ENCODE measurements at regions not wholly inside any gene's neighbourhood (a gene's known extent, or its start where the extent isn't known, plus 50 kb on each side); places are given as distances from the start of the nearest gene placed in this dataset.
"Not testable (repeated sequence)": the region's sequence is repeated elsewhere in the genome, so short reads cannot be mapped to it uniquely, and the experiment has no call there.

DNA sequence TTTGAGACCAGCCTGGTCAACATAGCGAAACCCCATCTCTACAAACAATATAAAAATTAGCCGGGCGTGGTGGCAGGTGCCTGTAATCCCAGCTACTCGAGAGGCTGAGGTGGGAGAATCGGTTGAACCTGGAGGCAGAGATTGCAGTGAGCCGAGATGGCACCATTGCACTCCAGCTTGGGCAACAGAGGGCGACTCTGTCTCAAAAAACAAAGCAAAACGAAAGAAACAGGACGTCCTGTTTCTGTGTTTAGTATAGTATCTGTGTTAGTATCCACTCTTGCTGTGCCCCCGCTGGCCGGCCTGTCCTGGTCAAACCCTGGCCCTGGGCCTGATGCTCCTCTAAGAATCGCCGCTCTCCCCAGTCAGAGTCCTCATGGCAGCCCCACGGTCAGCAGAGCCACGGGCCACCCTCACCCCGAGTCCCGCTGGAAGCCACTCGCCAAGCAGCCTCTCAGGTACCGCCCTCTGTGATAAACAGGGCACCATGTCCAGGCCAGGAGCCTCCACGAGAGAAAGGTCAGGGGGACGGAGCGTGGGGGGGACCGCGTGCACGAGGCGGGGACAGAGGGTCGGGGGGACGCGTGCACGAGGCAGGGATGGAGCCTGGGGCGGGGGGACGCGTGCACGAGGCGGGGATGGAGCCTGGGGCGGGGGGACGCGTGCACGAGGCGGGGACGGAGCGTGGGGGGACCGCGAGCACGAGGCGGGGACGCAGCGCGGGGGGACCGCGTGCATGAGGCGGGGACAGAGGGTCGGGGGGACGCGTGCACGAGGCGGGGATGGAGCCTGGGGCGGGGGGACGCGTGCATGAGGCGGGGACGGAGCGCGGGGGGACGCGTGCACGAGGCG is 384.5 kb downstream of the SMOC2 start:
- DNase-seq (ENCODE audit: low read depth), result no peak

DNA sequence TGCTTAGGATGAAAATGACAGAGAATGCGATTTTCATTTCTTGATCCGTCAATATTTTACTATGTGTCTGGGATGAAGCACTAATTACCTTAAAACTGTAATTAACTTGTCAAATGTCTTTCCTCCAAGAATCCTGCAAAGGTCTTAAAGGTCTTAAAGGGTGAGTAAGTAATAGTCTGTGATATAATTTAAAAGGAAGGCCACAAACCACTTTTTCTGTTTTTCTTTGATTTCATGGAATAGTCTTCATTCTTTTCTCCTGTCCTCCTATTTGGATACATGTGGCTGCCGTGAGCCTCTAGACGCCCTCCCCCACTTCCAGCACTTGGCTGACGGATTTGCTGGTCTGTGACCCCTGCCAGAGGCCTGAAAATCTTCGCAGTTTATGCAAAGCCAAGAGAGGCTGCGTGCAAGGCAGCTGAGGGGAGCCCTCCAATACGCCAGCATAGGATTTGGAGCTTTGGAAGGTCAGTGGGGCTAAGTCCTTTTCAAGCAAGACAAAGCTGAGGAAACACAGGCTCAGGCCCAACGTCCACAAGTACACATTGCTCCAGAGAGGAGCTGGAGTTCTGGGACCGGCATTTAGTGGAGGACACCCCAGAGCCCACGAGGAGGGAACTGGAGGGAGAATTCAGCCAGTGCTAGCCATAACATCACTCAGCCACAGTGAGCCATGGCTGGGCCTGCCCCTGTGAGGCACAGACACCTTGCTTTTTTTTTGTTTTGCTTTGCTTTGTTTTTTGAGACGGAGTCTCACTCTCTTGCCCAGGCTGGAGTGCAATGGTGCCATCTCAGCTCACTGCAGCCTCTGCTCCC is 382.6 kb downstream of the SMOC2 start:
- DNase-seq (ENCODE audit: low read depth), result no peak

DNA sequence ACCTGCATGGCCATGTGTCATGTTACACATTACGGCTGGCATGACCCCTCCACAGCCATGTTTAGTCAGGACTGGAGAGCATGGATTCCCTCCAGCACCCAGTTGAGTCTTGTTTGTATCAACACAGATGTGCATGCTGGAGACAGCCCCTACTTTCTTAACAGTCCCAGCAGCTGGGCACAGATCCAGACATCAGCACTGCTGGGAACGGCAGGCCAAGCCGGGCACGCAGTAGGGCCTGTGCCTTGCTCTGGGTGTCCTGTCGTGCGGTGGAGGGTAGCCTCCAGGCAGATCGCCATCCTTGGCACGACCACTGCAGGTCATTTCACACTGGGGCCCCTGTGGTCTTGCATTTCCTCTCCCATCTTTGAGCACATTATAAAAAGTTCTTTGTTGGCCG is 381.4 kb downstream of the SMOC2 start:
- DNase-seq (ENCODE audit: low read depth), result peak; percentile 7

DNA sequence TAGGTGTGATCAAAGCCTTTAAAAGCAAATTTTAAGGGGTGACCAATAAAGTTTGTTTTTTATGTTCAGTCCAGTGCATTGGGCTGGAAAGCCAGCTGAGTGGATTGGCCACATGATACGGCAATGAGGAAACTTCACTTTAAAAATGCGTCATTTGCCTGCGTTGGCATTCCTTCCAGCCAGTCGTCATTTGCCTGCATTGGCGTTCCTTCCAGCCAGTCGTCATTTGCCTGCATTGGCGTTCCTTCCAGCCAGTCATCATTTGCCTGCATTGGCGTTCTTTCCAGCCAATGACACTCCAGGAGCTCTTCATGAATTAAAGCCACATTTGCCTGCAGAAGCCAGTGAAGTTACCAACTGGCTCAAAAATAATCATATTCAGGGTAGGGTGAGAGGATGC is 378.6 kb downstream of the SMOC2 start:
- no peak for DNase-seq (ENCODE audit: low read depth)

DNA sequence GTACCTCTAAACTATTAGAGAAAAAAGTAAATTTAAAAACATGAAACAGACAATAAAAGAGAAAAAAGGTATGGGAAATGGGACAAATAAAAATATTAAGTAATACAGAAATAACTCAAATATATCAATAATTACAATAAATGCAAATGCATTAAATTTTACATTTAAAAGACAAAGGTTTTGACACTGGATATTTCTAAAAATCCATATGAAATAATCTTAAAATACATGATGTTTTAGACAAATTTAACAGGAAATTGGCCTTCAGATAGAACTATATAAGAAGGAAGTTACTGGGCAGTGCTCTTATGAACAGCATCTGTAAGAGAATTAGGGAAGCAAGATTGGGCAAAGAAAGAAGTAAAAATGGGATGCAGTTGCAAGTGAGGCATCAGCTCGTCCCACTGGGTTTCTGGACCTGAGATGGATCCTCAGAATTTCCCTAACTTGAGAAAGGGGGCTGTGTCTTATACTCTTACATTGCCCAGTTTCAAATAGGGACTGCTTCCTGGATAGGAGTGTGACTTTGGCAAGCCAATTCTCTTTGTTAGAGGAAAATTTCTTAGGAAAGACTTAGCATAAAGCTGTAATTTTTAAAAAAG is 376.7 kb downstream of the SMOC2 start:
- no peak for DNase-seq (ENCODE audit: low read depth)

DNA sequence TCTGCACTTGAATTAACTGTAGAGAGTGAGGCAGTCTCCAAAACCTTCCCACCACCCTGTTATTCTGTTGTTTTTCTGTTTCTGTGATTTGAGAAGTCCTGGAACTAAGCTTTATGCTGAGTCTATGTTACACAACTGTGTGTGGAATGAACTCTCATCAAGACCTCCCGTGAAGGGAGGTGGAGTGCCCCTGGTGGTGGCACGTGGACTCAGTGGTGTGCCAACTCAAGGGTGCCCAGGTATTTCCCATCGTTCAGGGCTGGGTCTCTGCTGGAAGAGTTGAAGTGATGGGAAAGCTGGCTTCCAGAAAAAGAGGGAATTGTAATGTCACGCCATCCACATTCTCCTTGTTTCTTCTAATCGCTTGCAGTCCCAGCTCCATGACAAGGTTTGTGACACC is 374.2 kb downstream of the SMOC2 start:
- DNase-seq (ENCODE audit: low read depth), result no peak

DNA sequence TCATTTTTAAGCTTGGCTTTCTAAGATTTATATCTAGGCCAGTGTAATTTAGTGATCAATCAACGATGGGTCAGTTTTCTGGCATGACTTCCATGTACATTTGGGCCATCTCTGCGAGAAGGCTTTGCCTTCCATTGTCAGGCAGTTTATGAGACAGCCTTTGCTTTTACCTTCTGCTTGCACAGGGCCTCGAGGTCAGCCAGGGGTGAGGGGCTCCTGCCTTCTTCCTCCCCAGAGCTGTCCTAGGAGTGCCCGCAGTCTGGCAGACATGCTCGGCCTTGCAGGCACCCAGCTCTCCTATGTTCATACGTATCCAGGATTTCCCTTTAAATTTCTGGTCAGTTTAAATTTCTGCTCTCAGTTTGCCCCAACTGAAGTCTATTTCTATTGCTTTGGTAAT is 367.2 kb downstream of the SMOC2 start:
- DNase-seq (ENCODE audit: low read depth), result no peak

DNA sequence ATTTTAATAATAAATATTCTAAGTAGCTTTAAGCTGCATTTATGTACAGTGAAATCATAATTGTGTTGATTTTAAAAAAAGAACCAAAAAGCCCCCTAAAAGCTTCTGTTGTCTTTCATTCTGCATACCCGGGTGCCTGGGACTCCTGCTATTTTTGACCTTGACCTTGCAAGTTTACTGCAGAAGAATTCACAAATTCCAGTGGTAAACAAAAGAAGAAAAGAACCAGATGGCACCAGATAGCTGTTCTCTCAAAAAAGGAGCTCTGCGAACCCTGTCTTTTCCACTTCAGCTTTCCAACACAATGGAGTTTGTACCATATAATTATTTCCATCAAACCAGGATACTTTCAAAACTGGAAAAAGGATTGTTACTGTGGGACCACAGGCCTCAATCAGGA is 363.3 kb downstream of the SMOC2 start:
- DNase-seq (ENCODE audit: low read depth), result no peak

DNA sequence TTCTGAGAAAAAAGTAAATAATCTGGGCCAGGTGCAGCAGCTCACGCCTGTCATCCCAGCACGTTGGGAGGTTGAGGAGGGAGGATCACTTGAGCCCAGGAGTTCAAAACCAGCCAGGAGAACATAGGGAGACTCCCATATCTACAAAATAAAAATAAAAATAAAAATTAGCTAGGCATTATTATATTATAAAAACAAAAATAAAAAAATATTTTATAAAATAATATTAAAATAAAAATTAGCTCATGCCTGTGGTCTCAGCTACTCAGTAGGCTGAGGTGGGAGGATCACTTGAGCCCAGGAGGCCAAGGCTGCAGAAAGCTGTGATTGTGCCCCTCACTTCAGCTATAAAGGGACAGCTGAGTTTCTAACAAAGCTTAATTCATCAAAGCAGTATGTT is 362.9 kb downstream of the SMOC2 start:
- no peak for DNase-seq (ENCODE audit: low read depth)

DNA sequence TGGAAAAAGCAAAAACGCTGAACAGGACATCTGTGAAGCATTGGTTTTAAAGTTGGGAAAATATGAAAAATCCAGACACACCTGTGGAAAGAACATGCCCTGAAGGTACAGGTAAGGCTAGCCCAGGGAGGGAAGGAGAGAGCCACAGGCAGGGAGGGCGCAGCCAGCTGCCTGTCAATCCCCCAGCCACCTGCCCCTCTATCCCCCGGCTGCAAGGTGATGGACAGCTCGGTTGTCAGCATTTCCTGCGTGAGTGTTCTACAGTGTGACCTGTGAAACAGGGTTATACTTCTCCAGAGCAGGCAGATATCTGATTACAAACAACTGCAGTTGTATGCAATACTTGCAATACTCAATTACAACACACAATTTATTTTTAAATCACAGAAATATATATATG is 358.1 kb downstream of the SMOC2 start:
- DNase-seq (ENCODE audit: low read depth), result no peak

DNA sequence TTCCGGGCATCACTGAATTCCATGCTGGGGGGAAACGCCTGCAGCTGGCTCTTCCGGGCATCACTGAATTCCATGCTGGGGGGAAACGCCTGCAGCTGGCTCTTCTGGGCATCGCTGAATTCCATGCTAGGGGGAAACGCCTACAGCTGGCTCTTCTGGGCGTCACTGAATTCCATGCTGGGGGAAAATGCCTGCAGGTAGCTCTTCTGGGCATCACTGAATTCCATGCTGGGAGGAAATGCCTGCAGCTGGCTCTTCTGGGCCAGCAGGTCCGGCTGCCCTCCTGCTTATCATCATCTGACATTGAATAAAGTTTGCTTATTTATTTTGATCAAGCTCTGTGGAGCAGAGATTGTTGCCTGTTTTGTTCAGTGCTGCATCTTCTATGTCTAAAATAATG is 355.1 kb downstream of the SMOC2 start:
- no peak for DNase-seq (ENCODE audit: low read depth)

DNA sequence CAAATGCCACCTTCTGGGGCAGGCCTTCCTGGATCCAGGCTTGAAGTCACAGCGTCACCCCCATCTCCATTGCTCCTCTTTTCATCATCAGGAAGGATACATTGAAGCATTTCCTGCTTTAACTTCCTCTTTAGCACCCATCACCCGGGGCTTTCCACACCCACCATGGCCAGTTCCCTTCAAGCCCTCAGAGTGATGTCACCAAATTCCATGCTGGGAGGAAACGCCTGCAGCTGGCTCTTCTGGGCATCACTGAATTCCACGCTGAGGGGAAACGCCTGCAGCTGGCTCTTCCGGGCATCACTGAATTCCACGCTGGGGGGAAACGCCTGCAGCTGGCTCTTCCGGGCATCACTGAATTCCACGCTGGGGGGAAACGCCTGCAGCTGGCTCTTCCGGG is 354.6 kb downstream of the SMOC2 start:
- not testable (repeated sequence) for DNase-seq (ENCODE audit: low read depth)

DNA sequence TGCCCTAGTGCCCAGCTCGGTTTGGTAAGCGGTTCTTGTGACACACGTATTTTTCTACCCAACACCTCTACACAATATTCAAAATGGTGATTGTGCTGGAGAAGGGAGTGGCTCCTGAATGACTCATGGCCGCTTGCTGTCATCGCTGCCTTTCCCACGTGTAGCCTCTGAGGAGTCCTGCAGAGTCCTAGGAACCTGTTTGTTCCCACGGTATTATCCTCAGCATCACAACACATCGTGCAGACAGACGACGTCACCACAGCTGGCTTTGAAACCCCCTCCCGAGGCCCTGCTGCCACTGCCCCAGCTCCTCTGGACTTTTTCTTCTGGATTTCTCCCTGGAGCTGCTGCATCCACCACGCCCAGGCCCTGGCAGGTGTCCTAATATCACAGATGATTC is 353.5 kb downstream of the SMOC2 start:
- no peak for DNase-seq (ENCODE audit: low read depth)

DNA sequence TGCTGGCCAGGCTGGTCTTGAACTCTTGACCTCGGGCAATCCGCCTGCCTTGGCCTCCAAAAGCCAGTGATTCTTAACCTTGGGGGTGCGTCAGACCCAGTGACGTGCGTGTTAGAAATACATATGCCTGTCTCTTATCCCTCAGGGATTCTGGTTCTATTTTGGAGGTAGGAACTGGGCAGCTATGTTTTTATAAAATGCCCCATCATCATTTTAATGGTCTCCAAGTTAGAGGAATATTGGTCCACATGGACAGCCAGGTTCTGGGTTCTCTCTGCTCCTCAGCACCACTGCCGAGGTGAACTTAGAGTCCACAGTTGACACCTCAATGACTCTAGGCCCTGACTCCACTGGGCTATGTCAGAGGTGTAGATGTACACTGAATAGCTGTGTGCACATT is 352.7 kb downstream of the SMOC2 start:
- DNase-seq (ENCODE audit: low read depth), result no peak

DNA sequence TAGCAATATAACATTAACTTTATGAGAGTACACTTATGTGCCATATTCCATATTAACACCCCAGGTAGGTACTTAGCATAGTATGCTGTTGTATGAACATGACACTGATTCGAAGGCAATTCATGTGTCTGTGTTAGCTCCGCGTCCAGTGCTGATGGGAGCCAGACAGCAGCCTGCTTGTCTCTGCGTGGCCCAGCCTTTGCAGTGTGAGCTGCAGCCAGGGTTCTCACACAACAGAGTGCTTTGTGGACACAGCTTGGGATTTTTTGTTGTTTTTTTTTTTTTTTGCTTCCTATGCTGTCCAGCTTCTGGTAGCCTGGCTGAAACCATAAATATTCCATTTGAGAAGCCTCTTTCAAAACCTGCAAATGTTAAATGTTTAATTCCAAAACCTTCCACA is 350.9 kb downstream of the SMOC2 start:
- DNase-seq (ENCODE audit: low read depth), result no peak

DNA sequence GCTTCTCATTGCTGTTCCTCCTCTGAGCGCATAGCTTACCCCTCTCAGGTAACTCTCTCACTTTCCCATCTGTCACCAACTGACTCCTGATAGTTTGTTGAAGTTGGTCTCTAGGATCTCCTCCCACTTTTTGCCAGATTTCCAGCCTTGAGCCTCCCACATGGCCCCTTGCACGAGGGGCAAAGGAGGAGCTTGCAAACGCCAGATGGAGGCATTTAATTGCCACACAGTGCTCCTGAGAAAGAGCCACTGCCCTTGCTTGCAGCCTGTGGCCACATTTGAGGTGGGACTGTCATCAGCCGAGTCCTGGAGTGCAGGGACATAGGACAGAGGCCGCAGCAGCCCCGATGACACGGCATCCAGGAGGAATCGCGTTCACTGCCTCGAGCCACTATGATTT is 348.7 kb downstream of the SMOC2 start:
- DNase-seq (ENCODE audit: low read depth), result no peak

DNA sequence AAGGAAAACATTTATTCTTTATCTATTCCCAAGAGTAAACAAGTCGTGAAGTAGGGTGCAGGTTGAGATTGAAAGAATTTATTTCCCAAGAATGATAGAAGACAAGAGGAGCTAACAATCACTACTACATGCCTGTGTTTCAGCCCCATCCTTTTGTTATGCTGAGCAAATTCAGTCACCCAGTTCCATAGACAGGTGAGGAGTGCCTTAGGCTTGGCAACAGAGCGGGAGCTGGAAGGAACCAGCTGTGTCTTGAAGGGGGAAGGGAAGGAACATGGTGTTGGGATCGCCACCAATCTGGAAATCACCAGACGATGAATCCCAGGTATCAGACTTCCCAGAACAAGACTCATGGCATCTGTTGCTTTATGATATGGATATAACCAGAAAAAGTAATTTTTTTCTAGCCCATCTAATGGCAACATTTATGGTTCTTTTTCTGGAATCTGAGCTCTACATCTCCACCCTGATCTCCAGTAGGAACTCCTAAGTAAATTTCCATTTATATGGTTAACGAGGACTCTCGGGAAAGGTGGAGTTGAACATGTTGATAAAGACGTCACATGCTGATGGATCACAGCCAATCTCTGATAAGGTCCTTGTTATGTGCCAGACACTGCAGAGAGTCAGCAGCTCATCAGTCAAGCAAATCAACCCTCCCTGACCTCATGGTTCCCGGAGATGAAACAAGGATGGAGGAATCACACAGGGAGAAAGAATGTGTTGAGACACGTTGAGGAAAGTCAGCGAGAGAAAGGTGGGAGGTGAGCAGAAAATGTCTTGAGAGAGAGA is 344.9 kb downstream of the SMOC2 start:
- DNase-seq (ENCODE audit: low read depth), result no peak

DNA sequence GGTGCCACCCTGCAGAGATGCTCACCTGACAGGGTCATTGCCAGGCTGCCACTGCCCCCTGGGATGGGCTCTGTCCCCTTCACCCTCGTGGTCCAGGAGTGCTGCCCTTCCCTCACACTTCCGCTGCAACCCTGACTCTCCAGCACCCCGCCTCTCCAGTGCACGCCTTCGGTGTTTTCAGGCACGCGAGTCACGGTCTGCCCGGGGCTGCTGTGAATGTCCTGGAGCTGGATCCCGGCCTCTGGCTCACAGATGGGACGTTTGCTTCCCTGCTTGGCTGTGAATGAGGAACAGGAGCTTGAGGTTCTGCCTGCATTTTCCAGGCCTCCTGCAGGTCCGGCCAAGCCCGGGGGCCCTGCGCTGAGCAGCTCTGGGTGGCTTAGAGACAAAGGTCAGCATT is 343.4 kb downstream of the SMOC2 start:
- DNase-seq (ENCODE audit: low read depth), result no peak

DNA sequence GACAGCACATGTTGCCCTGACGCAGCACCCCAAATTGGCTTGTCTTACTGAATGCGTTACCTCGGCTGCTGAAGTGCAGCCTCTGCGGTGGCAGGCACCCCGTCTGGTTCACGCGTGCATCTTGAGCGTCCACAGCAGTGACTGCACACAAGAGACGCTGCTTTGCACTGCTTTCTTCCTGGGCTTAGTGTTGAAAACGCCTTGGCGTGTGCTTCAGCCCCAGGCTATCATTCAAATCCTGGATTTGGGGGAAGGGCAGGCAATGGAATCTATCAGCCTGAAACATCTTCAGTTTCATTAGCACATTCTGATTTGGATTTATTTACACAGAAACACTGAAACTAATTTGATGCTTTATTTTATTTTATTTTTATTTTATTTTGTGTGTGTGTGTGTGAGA is 342.7 kb downstream of the SMOC2 start:
- no peak for DNase-seq (ENCODE audit: low read depth)

DNA sequence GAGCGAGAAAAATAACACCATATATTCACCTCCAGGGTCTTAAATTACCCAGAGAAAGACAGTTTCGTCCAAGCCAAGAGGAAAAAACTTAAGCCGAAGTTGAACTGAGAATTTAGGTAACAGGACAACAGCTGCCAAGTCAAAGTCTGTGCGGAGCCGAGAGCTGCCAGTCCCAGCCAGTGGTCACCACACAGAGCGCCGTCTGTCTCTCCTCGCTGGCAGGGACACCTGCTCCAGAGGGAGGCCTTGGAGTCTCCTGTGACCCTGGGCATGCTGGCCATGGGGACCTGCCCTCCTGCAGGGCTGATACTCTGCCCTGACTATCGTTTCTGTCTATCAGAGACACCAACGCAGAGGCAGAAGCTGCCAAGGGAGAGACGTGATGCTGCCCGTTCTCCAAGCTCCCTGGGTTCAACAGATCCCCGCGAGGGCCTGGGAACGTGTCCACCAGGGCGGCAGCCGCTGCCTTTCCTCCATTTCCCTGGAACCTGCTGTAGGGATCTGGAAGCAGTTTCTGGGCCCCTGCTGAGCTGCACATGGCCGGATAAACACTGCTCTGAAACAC is 341.3 kb downstream of the SMOC2 start:
- DNase-seq (ENCODE audit: low read depth), result no peak

DNA sequence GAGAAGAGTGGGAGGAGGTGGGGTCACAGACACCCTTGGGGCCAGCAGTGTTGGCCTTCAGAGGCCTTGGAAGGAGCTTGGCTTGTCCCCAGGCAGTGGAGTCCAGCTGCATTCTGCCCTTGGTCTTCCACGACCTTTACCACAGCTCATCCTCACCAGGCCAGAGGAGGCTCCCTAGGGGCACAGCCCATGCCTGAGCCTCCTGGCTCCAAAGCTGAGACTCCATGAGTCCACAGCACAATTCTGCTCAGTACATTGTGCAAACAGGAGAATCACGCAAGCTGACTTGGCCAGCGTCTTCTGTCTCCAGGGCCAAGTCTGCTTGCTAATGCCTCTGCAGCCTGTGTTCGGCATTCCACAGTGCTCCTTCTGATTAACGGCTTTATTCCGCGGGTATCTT is 337.2 kb downstream of the SMOC2 start:
- DNase-seq (ENCODE audit: low read depth), result no peak

DNA sequence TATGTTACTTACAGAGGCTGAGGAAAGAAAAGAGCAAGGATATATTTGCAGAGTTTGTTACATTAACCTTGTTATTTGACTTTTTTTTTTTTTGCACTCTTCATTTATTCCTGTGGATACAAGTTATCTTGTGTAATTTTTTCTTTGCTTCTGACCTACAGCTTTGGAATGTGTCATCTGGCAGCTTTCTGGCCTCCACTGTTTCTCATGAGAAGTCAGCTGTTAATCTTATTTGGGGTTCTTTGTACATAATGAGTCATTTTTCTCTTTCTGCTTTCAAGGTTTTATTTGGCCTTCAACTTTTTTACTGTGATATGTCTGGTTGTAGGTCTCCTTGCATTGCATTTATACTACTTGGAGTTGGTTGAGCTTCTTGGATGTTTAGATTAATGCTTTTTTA is 333.4 kb downstream of the SMOC2 start:
- DNase-seq (ENCODE audit: low read depth), result no peak
